AG04450 (cell line): ENCODE measurements at regions not wholly inside any gene's neighbourhood (a gene's known extent, or its start where the extent isn't known, plus 50 kb on each side); places are given as distances from the start of the nearest gene placed in this dataset.
A peak's percentile ranks its signal among the peaks of the same experiment; 100 is the strongest.

Source experiments
- CTCF ChIA-PET: fragments of 300-600, 350-600 bp; formaldehyde crosslinking; extraction: SDS; loops from one replicate; lab custom pipeline; 2022; ENCODE audit warnings: antibody characterized with exemption, inconsistent platforms; lab: Charles Lee
- POLR2A ChIA-PET: fragments of 350-600 bp; formaldehyde crosslinking; extraction: SDS; loops from one replicate; lab custom pipeline; 2021; ENCODE audit warnings: antibody characterized with exemption, inconsistent platforms; lab: Yijun Ruan, JAX
- DNase-seq: peaks from one replicate; pipeline ENCODE4 v3.0.0-alpha.2; 2011; ENCODE audit warnings: low read depth, low spot score
- H3K27ac ChIP-seq: one replicate; pipeline ENCODE4 v1.5.1; 2012; ENCODE audit warnings: low read depth, low read length, control low read depth
- H3K27me3 ChIP-seq: one replicate; pipeline ENCODE4 v1.6.0; 2012; ENCODE audit warnings: low read length; ENCODE audit not compliant: control insufficient read depth, insufficient read depth
- H3K4me3 ChIP-seq: 2 replicates; pipeline ENCODE4 v1.5.1; 2011; ENCODE audit warnings: mild to moderate bottlenecking, low read depth, low read length, control low read depth
- H3K9me3 ChIP-seq: 2 replicates; pipeline ENCODE4 v1.5.1; 2012; ENCODE audit warnings: low read length; ENCODE audit not compliant: control insufficient read depth, insufficient read depth
- CTCF ChIP-seq: IDR thresholded peaks from 2 replicates; pipeline ENCODE4 v1.5.1; 2011; ENCODE audit warnings: low read depth, low read length, control low read depth, inconsistent platforms

- no peak for TF ChIP-seq CTCF
- H3K4me3 ChIP-seq: no peak overlapping the region
- no peak for DNase-seq
- ChIA-PET POLR2A (no interaction called here), CTCF (no interaction called here)
- no peaks in the 10 kb centered on the region for H3K9me3 ChIP-seq
- H3K27ac ChIP-seq: no peak overlapping the region
- H3K27me3 ChIP-seq: no peaks in the 10 kb centered on the region
Observed at GRCh38 chr6:140544431-140544830, 1170.0 kb upstream of the CITED2 start.

GRCh38 chr6:140542863-140543262 is 1168.4 kb upstream of the CITED2 start:
- DNase-seq: no peak
- Histone ChIP-seq H3K27ac (no peak overlapping the region), H3K4me3 (no peak overlapping the region), H3K27me3 (no peaks in the 10 kb centered on the region), H3K9me3 (no peaks in the 10 kb centered on the region)
- ChIA-PET CTCF (no interaction called here), POLR2A (no interaction called here)
- no peak for TF ChIP-seq CTCF

GRCh38 chr6:140541288-140541687 is 1166.8 kb upstream of the CITED2 start:
- ChIA-PET CTCF (no interaction called here), POLR2A (no interaction called here)
- TF ChIP-seq CTCF: no peak
- Histone ChIP-seq H3K4me3 (no peak overlapping the region), H3K9me3 (no peaks in the 10 kb centered on the region), H3K27me3 (no peaks in the 10 kb centered on the region), H3K27ac (no peak overlapping the region)
- DNase-seq: no peak

- TF ChIP-seq CTCF: no peak
- no peaks in the 10 kb centered on the region for H3K9me3 ChIP-seq
- CTCF ChIA-PET: no interaction called here
- H3K27me3 ChIP-seq: no peaks in the 10 kb centered on the region
- POLR2A ChIA-PET: no interaction called here
- no peak overlapping the region for H3K27ac ChIP-seq
- no peak overlapping the region for H3K4me3 ChIP-seq
- no peak for DNase-seq
Observed at GRCh38 chr6:140540743-140541142, 1166.3 kb upstream of the CITED2 start.

- Histone ChIP-seq H3K4me3 (no peak overlapping the region), H3K27me3 (no peaks in the 10 kb centered on the region), H3K9me3 (no peaks in the 10 kb centered on the region), H3K27ac (peak overlapping the region; percentile 62)
- ChIA-PET CTCF (interaction anchor here (0.6 to 1.3 kb wide), 3 partner anchors 62 to 977 kb away, joined by 3 to 4 read pairs (median 3); no protein-coding TSS in a partner anchor), POLR2A (interaction anchor here (1.9 kb wide), 1 partner anchor 1165 kb away, joined by 5 read pairs; the partner anchor contains the start of gene CITED2)
- no peak for DNase-seq
- TF ChIP-seq CTCF: no peak
Observed at GRCh38 chr6:140538926-140539325, 1164.5 kb upstream of the CITED2 start.
